ENCODE measurements at regions not wholly inside any gene's neighbourhood (a gene's known extent, or its start where the extent isn't known, plus 50 kb on each side); places are given as distances from the start of the nearest gene placed in this dataset.

GRCh38 chr12:107284692-107285091, 191.3 kb upstream of the CRY1 start:
- no peak for DNase-seq

- no peak for DNase-seq
Measured at GRCh38 chr12:107287436-107288413, 194.4 kb upstream of the CRY1 start.

DNA sequence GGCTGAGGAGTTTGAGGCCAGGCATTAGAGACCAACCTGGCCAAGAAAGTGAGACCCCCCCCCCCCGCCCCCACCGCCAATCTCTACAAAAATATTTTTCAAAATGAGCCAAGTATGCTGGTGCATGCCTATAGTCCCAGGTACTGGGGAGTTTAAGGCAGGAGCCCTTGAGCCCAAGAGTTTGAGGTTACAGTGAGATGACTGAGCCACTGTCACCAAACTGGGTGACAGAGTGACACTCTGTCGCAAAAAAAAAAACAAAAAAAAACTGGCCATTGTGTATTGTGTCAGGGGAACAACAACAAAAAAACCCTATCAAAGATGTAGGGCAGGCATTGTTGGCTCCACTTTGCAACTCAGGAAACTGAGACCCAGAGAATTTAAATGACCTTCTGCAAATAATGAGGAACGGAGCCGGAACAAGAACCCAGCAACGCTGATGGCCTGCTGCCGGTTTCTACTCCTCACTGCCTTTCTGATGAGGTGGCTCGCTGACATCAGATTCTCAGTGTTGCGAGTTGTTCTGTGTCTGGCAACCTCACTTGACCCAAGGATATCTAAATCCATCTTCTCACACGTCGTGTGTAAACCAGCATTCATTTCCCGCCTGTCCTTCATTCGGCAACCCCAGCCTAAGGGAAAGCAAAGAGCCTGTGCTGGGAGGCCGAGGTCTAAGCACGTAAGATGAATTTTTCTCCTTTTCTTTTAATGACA, 195.2 kb upstream of the CRY1 start:
- DNase-seq: no peak

- DNase-seq: no peak
Measured at GRCh38 chr12:107291018-107291417, 197.7 kb upstream of the CRY1 start.

DNA sequence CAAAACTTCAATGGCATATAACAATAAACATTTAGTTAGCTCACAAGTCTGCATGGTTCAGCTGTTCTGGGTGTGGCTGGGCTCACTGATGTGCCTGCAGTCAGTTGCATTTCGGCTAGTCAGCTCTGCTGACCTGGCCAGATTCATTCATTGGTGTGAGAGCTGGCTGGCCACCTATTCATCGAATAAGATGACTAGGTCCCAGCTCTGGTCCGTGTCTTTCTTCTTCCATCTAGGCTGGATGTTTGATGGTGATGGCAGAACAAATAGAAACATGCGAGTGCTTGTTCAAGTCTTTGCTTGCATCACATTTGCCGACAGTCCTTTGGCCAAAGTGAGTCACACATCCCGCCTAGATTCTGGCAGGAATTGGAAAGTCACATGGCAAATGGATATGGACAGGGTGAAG, 203.3 kb upstream of the CRY1 start:
- DNase-seq: no peak

DNA sequence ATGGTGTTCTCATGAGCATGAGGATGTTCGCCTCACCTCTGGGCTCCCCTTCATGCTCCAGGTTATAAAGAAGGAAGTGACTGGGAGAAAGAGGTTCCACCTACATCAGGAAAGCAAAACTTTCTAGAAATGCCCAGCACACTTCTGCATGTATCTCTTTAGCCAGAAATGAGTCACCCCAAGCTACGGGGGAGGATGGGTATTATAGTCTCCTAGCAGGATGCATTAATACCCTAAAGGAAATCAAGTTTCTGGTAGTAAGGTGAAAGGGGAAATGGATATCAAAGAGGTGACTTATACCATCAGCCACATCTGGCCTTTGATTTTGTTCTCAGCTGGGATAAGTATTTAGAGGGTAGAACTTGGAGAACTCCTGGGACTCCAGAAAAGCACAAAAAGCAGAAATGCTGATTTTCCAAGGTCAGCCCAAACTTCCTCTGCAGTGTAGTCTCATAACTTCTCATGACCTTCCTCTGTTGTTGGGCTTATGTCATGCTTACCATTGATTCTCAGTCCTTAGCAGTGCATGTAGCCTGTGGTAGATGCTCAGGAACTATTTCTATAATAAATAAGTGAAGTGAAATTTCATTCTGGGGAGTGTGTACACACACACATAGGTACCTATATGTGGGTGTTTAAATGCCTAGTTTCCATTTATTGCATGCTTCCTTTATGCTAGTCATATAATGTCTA, 209.4 kb upstream of the CRY1 start:
- DNase-seq: no peak

DNA sequence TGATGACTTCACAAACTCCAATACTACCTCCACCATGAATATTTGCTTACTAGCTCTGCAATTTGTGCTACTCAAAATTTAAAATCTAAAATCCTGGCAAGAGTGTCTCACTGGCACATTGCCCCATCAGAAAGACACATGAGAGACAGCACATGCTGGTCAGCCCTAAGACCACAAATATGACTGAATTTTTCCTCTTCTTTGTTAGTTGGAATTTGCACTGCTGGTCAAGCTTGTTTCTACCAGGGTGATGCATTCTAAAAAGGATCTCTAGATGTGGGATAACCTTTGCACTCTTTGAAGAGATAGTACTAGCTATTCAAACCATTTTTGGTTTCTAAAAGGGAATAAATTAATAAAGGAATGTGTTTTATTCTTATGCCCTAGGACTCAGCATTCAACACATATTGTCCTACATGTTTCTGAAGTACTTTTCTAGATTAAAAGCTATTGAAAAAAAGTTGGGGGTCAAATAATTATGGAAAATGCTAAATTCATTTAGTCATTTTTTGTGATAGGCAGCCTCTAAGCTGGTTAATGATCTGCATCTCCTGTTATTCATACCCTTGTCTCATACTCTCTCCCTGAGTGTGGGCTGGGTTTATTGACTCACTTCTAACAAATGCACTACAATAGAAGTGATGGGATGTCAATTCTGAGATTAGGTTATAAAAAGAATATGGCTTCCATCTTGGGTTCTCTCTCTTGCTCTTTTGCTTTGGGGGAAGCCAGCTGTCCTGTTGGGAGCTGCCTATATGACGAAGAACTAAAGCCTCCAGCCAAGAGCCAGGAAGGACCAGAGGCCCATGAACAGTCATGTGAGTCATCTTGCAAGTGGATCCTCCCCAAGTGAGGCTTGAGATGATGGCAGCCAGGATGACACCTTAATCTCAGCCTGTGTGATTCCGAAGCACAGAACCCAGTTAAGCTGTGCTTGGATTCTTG, 211.5 kb upstream of the CRY1 start:
- no peak for DNase-seq

- peak; percentile 28 to 59 for DNase-seq
Measured at GRCh38 chr12:107306141-107306659, 212.9 kb upstream of the CRY1 start.

GRCh38 chr12:107308310-107308709, 215.0 kb upstream of the CRY1 start:
- DNase-seq: no peak

GRCh38 chr12:107309020-107309419, 215.7 kb upstream of the CRY1 start:
- no peak for DNase-seq

DNA sequence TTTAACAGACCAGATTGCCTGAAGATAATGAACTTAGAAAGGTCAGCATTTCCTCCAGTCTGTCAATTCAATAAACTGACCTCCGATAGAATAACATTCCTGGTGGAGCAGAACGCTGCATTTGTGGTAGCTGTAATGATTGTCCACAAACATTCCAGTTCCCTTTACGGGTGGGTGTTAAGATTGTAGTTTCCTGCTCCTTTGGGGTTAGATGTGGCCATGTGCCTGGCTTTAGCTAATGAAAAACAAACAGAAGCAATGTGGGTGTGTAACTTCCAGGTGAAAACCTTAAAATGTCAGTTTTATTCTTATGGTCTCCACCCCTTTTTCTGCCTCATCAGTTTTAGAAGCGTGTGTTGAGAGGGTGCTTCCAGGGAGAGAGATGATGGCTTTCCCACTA, 217.3 kb upstream of the CRY1 start:
- DNase-seq: no peak

DNA sequence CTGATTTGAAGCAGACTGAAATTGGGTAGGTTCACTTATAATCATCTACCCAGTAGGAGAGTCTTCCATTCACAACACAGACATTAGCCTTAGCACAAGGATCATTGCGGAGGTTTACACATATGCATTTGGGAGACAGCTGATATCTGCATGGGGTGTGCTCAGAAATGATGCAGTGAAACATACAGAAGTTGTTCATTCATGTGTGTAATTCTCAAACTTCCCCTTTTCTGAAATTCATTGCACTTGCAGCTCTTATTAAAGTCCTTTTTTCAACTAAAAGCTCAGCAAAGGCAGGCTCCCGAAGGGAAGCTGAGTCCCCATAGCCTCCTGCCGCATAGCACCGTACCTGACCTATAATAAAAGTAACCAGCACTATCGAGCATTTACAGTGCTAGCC, 218.3 kb upstream of the CRY1 start:
- no peak for DNase-seq

DNA sequence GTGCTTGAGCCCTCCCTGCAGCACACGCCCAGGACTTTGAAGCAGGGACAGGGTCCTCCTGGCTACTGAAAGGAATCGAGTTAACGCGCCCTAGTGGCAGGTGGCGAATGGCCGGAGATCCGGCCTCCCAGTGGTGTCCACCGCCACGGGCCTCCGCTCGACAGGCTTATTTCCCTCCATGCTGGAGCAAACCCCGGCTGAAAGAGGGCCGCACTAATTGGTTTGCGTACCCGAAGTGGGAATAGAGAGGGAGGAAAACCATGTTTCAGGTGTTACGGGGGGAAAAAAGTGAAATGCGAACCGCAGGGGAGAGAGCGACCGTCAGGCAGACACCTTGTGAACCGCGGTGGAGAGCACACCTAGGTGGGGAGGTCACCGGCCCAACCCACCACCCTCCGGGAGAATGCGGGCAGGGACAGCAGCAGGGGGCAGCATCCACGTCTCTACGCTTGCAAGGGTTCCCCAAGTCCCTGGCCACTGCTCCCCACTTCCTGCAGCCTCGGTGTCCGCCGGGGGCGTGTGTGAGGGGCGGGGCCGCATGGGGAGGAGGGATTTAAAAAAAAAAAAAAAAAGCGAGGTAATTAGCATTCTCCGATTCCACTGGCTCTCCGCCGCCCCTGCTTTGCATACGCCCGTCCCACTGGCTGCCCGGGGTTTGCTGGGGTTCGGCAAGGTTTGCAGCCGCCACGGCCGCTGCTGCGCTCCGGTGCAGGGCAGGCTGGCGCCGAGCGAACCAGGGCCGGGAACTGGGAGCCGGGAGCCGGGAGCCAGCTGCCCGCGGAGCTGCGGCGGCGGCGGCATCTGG, 224.6 kb upstream of the CRY1 start:
- DNase-seq: peak; percentile 78 to 81

DNA sequence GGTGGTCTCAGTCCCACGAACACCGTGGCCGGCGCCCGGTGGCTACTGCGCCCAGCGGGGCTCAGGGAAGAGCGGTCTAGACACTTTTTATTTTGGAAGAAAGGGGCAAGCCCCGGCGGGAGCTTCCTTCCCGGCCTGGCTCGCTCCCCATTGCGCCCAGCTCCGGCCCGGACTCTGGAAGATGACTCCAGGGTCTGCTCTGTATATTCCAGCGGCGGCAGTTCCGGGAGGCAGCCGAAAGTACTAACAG, 225.1 kb upstream of the CRY1 start:
- no peak for DNase-seq

GRCh38 chr12:107318806-107319532, 225.6 kb upstream of the CRY1 start:
- no peak for DNase-seq

GRCh38 chr12:107319533-107320032, 226.2 kb upstream of the CRY1 start:
- DNase-seq: peak in 1 of 2 experiments; percentile 4

DNA sequence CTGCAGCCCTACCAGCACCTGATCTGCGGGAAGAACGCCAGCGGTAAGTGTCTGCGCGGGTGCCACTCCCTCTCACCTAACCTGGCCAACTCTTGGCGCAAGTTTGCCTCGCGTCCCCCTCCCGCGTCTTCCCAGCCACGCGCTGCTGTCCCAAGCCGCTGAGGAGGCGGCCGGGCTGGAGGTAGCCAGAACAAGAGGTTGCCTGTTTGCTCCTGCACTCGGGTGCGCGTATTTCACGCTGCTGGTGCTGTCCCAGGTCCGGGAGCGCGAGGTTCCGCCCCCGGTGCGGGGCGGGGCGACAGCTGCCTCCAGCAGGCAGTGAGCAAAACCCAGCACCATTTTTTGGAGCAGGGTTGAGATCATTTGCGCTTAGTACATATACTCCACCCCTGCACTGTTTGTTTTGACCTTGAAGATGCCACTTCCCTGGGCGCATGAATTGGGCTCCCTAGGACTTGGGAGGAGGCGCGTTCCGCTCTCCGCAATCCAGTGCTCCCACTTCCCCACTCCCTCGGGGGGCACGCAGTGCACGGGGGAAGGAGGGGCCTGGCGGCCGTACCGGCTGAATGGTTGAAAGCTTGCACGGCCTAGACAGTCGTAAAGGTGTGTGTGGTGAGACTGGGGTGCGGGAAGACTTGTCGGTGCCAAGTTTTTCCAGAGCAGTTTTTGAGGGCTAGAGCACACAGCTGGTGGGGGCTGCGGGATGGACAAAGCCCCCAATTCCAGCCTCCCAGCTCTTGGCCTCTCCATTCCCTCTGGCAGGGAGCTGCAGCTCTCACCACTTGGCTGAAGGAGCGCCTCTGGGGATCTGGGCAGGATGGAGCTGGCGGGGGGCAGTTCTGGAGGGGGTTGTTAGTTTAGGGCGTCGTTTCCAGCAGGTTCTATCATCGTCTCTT, 226.9 kb upstream of the CRY1 start:
- no peak for DNase-seq

- DNase-seq: no peak
Measured at GRCh38 chr12:107320929-107321631, 227.7 kb upstream of the CRY1 start.

DNA sequence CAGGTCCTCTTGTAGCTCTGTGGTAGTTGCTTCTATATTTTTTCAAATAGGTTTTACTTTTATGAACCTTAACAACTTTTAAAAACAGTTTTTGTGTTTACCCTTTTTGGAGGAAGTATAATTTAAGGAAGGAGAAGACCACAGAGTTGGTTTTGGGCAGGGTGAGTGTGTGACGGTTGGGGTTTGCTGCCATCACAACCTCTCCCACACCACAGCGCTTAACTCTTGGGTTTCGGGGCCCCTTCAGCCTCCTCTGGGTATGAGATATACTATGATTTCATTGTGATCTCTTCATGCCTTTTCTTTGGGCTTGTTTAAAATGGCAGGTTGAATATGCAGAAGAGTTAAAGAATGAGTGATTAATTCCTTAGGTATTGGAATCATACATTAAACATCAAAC, 228.7 kb upstream of the CRY1 start:
- no peak for DNase-seq
